MCF 10A (cell line): ENCODE measurements at regions not wholly inside any gene's neighbourhood (a gene's known extent, or its start where the extent isn't known, plus 50 kb on each side); places are given as distances from the start of the nearest gene placed in this dataset.

ENCODE experiments used
- BruUV-seq: library from RNA; stranded (reverse); fragments of 400-500 nt; replicated peaks from 2 replicates; lab custom pipeline; 2021; lab: Mats Ljungman, UMichigan
- CTCF ChIA-PET: fragments of 300-600 bp; sonication (Branson Sonifier 250); formaldehyde crosslinking; extraction: SDS; loops from one replicate; lab custom pipeline; 2021; ENCODE audit warnings: antibody characterized with exemption, inconsistent platforms; lab: Yijun Ruan, JAX
- POLR2A ChIA-PET: fragments of 300-600, 350-650 bp; sonication (Branson Sonifier 250); formaldehyde crosslinking; extraction: SDS; loops from one replicate; lab custom pipeline; 2020; ENCODE audit warnings: antibody characterized with exemption, inconsistent platforms; lab: Yijun Ruan, JAX
- DNase-seq: peaks from one replicate; pipeline ENCODE4 v3.0.0-alpha.2; 2018; ENCODE audit not compliant: unreplicated experiment
- H3K27ac Mint-ChIP-seq: one replicate; pipeline ENCODE4 v1.8.0; 2022; ENCODE audit warnings: mild to moderate bottlenecking, low read depth, mixed read lengths; ENCODE audit not compliant: unreplicated experiment
- H3K27me3 Mint-ChIP-seq: one replicate; pipeline ENCODE4 v1.8.0; 2022; ENCODE audit warnings: mixed read lengths; ENCODE audit not compliant: insufficient read depth, unreplicated experiment
- H3K36me3 Mint-ChIP-seq: one replicate; pipeline ENCODE4 v1.8.0; 2022; ENCODE audit warnings: mild to moderate bottlenecking, moderate library complexity, mixed read lengths; ENCODE audit not compliant: insufficient read depth, unreplicated experiment
- H3K4me1 Mint-ChIP-seq: one replicate; pipeline ENCODE4 v1.8.0; 2022; ENCODE audit warnings: mixed read lengths; ENCODE audit not compliant: insufficient read depth, unreplicated experiment
- H3K4me3 Mint-ChIP-seq: one replicate; pipeline ENCODE4 v1.8.0; 2022; ENCODE audit warnings: mild to moderate bottlenecking, moderate library complexity, mixed read lengths; ENCODE audit not compliant: unreplicated experiment
- H3K9me3 Mint-ChIP-seq: one replicate; pipeline ENCODE4 v1.8.0; 2022; ENCODE audit warnings: mixed read lengths; ENCODE audit not compliant: unreplicated experiment
- intact Hi-C: fragments of 100-400 bp; cut with micrococcal nuclease; formaldehyde crosslinking; loops from 2 replicates; pipeline ENCODE4 v1.14.1; 2022
- TF ChIP-seq, protein P1 (sequence below): fragments of 200-600 bp; IDR thresholded peaks from one replicate; pipeline ENCODE4 v1.8.0; 2022; ENCODE audit warnings: antibody characterized with exemption, mild to moderate bottlenecking; ENCODE audit not compliant: unreplicated experiment

DNA sequence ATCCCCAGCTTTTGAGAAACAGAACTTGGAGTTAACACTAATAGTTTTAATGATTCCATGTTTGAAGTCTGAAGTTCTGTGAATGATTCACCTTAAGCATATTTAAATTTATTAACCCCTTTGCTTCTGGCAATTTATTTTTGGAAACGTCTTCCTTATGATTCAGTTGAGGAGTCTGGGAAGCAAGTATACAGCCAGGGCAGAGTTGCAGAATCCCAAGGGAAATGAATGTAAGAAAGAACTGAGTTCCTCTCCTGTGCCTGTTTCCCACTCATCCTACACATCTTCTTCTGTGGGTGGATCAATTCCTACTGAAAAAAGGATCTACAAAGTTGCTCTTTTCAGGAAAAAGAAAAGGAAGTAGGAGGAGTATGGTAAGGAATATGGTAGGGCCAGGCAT is 108.2 kb upstream of the CCDC91 start:
- intact Hi-C loops, result no loop called here
- ChIA-PET POLR2A (interaction anchor here (0.9 kb wide), 1 partner anchor 19 kb away, joined by 4 read pairs; no protein-coding TSS in a partner anchor), CTCF (interaction anchor here (0.5 to 0.8 kb wide), 2 partner anchors 12 to 95 kb away, joined by 3 to 5 read pairs; no protein-coding TSS in a partner anchor)
- TF ChIP-seq, protein P1, sequence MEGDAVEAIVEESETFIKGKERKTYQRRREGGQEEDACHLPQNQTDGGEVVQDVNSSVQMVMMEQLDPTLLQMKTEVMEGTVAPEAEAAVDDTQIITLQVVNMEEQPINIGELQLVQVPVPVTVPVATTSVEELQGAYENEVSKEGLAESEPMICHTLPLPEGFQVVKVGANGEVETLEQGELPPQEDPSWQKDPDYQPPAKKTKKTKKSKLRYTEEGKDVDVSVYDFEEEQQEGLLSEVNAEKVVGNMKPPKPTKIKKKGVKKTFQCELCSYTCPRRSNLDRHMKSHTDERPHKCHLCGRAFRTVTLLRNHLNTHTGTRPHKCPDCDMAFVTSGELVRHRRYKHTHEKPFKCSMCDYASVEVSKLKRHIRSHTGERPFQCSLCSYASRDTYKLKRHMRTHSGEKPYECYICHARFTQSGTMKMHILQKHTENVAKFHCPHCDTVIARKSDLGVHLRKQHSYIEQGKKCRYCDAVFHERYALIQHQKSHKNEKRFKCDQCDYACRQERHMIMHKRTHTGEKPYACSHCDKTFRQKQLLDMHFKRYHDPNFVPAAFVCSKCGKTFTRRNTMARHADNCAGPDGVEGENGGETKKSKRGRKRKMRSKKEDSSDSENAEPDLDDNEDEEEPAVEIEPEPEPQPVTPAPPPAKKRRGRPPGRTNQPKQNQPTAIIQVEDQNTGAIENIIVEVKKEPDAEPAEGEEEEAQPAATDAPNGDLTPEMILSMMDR, result no peak
- no peaks in the 10 kb centered on the region for H3K4me1 Mint-ChIP-seq
- no peak for DNase-seq
- H3K9me3 Mint-ChIP-seq, result peaks cover 9% of the 10 kb centered on the region
- no peaks in the 10 kb centered on the region for H3K36me3 Mint-ChIP-seq
- no peaks in the 10 kb centered on the region for H3K27me3 Mint-ChIP-seq
- H3K4me3 Mint-ChIP-seq, result no peak overlapping the region
- BruUV-seq, result no TSS peak
- H3K27ac Mint-ChIP-seq, result no peak overlapping the region

DNA sequence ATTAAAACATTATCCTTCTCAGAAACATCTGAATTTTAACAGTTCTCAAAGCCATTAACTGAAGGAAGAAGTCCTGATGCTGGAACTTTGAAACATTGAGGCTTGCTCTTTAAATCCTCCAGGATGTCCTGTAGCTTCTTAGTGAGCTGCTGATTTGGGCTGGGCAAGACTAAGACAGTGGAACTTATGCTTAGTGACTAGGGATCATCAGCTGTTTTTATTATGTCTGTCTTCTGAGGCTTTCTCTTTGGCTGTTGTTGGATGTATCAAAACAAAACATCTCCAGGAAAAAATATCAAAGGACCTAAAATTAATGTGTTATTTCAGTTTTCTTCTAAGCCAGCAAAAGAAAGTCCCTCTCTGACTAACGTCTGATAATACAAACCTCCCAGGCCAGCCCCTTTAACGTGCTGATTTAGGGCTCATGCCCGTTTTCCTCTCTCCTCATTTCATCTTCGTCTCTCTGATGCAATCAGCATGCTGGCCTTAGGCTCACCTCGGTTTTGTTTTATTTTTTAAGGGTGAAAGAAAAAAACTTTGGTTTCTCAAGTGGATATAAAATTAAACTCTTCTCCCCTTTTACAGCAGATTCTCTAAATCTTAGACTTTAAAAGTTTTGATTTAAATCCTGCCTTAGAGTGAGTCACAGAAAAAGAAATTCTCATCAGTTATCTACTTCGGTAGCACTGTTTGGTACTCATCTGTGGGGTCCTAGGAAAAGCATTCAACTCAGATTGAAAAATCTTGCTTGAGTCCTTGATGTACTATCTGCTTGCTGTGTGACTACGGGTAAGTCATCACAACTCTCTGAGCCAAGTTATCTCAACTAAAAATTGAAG is 106.2 kb upstream of the CCDC91 start:
- no peaks in the 10 kb centered on the region for H3K36me3 Mint-ChIP-seq
- no peak overlapping the region for H3K27ac Mint-ChIP-seq
- peaks cover 7% of the 10 kb centered on the region for H3K4me1 Mint-ChIP-seq
- H3K27me3 Mint-ChIP-seq, result no peaks in the 10 kb centered on the region
- BruUV-seq, result no TSS peak
- POLR2A ChIA-PET, result no interaction called here
- intact Hi-C loops, result no loop called here
- CTCF ChIA-PET, result no interaction called here
- no peak for DNase-seq
- H3K9me3 Mint-ChIP-seq, result no peaks in the 10 kb centered on the region
- TF ChIP-seq, protein P1, result no peak
- H3K4me3 Mint-ChIP-seq, result no peak overlapping the region

DNA sequence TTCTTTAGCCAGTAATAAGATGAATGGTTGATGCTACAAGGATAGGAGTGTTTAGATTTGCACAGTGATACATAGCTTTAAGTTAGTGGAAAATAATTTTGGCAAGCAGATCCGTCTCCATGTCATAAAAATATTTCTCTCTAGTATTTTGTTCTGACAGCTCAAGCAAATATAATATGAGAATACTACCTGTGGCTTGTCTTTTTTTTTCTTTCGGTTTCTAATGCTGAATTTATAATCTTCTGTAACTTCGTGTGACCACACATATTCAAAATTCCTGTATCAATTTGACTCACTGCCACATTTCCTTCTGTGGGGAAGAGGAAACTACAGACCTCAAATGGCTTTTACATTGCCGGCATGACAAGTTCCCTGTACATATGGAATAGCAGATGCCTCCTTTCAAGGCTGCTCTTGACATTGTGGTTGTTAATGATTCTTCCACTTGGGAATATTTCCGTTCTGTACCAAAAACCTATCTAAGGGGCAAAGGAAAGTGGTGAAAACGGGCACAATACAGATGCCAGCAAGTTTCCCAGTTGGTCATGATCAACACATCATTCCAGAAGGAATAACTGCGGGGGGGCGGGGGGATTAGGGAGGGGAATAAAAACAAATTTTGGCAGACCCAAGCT is 103.6 kb upstream of the CCDC91 start:
- no peaks in the 10 kb centered on the region for H3K27me3 Mint-ChIP-seq
- H3K4me1 Mint-ChIP-seq, result peaks cover 15% of the 10 kb centered on the region
- no peak overlapping the region for H3K4me3 Mint-ChIP-seq
- POLR2A ChIA-PET, result no interaction called here
- BruUV-seq, result no TSS peak
- TF ChIP-seq, protein P1, result no peak
- intact Hi-C loops, result no loop called here
- H3K36me3 Mint-ChIP-seq, result no peaks in the 10 kb centered on the region
- DNase-seq, result no peak
- H3K9me3 Mint-ChIP-seq, result no peaks in the 10 kb centered on the region
- CTCF ChIA-PET, result interaction anchor here (0.5 kb wide), 1 partner anchor 96 kb away, joined by 5 read pairs; no protein-coding TSS in a partner anchor
- no peak overlapping the region for H3K27ac Mint-ChIP-seq
